Karpas-422 (cell line): ENCODE measurements at regions not wholly inside any gene's neighbourhood (a gene's known extent, or its start where the extent isn't known, plus 50 kb on each side); places are given as distances from the start of the nearest gene placed in this dataset.

ENCODE experiments used
- DNase-seq: peaks from one replicate; pipeline ENCODE4 v3.0.0-alpha.2; 2015
- H2AFZ ChIP-seq: fragments of 200-600 bp; sonication (generic); 2 replicates; pipeline ENCODE4 v1.6.1; 2014; ENCODE audit warnings: antibody characterized with exemption, low read length, mixed read lengths
- H3K27ac ChIP-seq: fragments of 200-600 bp; sonication (generic); 2 replicates; pipeline ENCODE4 v1.5.1; 2014; ENCODE audit warnings: mild to moderate bottlenecking, low read length, moderate library complexity
- H3K27me3 ChIP-seq: fragments of 200-600 bp; sonication (generic); 2 replicates; pipeline ENCODE4 v1.6.1; 2014; ENCODE audit warnings: low read length, mixed read lengths
- H3K36me3 ChIP-seq: fragments of 200-600 bp; sonication (generic); 2 replicates; pipeline ENCODE4 v1.6.1; 2014; ENCODE audit warnings: low read length, mixed read lengths; ENCODE audit not compliant: insufficient read depth
- H3K4me1 ChIP-seq: fragments of 200-600 bp; sonication (generic); 2 replicates; pipeline ENCODE4 v1.6.1; 2014; ENCODE audit warnings: mild to moderate bottlenecking, low read length, mixed read lengths
- H3K4me2 ChIP-seq: fragments of 200-600 bp; sonication (generic); 2 replicates; pipeline ENCODE4 v1.6.1; 2014; ENCODE audit warnings: low read length, low read depth, mild to moderate bottlenecking; ENCODE audit not compliant: poor library complexity, severe bottlenecking
- H3K4me3 ChIP-seq: fragments of 200-600 bp; sonication (generic); 2 replicates; pipeline ENCODE4 v1.5.1; 2014; ENCODE audit warnings: mild to moderate bottlenecking, antibody characterized with exemption, low read length, mixed read lengths
- H3K79me2 ChIP-seq: fragments of 200-600 bp; sonication (generic); 2 replicates; pipeline ENCODE4 v1.6.1; 2014; ENCODE audit warnings: mild to moderate bottlenecking, low read length, mixed read lengths
- H3K9ac ChIP-seq: fragments of 200-600 bp; sonication (generic); 2 replicates; pipeline ENCODE4 v1.6.0; 2014; ENCODE audit warnings: low read length
- H3K9me2 ChIP-seq: fragments of 200-600 bp; sonication (generic), shearing (Covaris generic); replicated peaks from 2 replicates; pipeline ENCODE4 v1.6.0; 2014; ENCODE audit warnings: mild to moderate bottlenecking, low read length, moderate library complexity; ENCODE audit not compliant: insufficient read depth
- H3K9me3 ChIP-seq: fragments of 300-700, 200-600 bp; sonication (generic); 2 replicates; pipeline ENCODE4 v1.6.1; 2014; ENCODE audit warnings: low read length, mixed read lengths
- H4K20me1 ChIP-seq: fragments of 200-600 bp; sonication (generic); 2 replicates; pipeline ENCODE4 v1.6.1; 2014; ENCODE audit warnings: mild to moderate bottlenecking, antibody characterized with exemption, low read length, low read depth; ENCODE audit not compliant: insufficient read depth

- no peak overlapping the region for H3K27ac ChIP-seq
Measured at GRCh38 chr13:55538424-55538823, 1602.3 kb upstream of the PRR20A start.

GRCh38 chr13:55543053-55543452, 1597.7 kb upstream of the PRR20A start:
- no peaks in the 10 kb centered on the region for H3K9me2 ChIP-seq

More at GRCh38 chr13:55538424-55538823, 1602.3 kb upstream of the PRR20A start:
- no peaks in the 10 kb centered on the region for H3K27me3 ChIP-seq
- H3K9me3 ChIP-seq = peaks cover 34% of the 10 kb centered on the region
- no peaks in the 10 kb centered on the region for H3K9me2 ChIP-seq
- H3K36me3 ChIP-seq = no peaks in the 10 kb centered on the region
- no peak overlapping the region for H3K4me3 ChIP-seq
- no peak overlapping the region for H3K9ac ChIP-seq
- no peak overlapping the region for H2AFZ ChIP-seq
- no peak for DNase-seq
- no peaks in the 10 kb centered on the region for H3K79me2 ChIP-seq
- no peaks in the 10 kb centered on the region for H3K4me1 ChIP-seq
- H3K4me2 ChIP-seq = no peak overlapping the region
- H4K20me1 ChIP-seq = no peaks in the 10 kb centered on the region

GRCh38 chr13:55550624-55551023, 1590.1 kb upstream of the PRR20A start:
- H3K4me3 ChIP-seq = no peak overlapping the region
- DNase-seq = no peak
- no peak overlapping the region for H2AFZ ChIP-seq
- no peak overlapping the region for H3K9ac ChIP-seq
- no peaks in the 10 kb centered on the region for H3K36me3 ChIP-seq
- H3K27ac ChIP-seq = no peak overlapping the region
- no peak overlapping the region for H3K4me2 ChIP-seq
- peaks cover 39% of the 10 kb centered on the region for H3K9me3 ChIP-seq
- H3K27me3 ChIP-seq = no peaks in the 10 kb centered on the region
- no peaks in the 10 kb centered on the region for H3K79me2 ChIP-seq
- H4K20me1 ChIP-seq = no peaks in the 10 kb centered on the region
- H3K9me2 ChIP-seq = no peaks in the 10 kb centered on the region
- H3K4me1 ChIP-seq = no peaks in the 10 kb centered on the region

More at GRCh38 chr13:55543053-55543452, 1597.7 kb upstream of the PRR20A start:
- H3K79me2 ChIP-seq = no peaks in the 10 kb centered on the region
- no peak for DNase-seq
- peaks cover 31% of the 10 kb centered on the region for H3K9me3 ChIP-seq
- H3K27me3 ChIP-seq = no peaks in the 10 kb centered on the region
- no peak overlapping the region for H3K9ac ChIP-seq
- H3K36me3 ChIP-seq = no peaks in the 10 kb centered on the region
- H3K27ac ChIP-seq = no peak overlapping the region
- H2AFZ ChIP-seq = no peak overlapping the region
- no peaks in the 10 kb centered on the region for H3K4me1 ChIP-seq
- no peak overlapping the region for H3K4me2 ChIP-seq
- H3K4me3 ChIP-seq = no peak overlapping the region
- no peaks in the 10 kb centered on the region for H4K20me1 ChIP-seq

GRCh38 chr13:55553701-55554100, 1587.0 kb upstream of the PRR20A start:
- Histone ChIP-seq H3K27me3 (no peaks in the 10 kb centered on the region), H3K27ac (no peak overlapping the region), H3K4me1 (no peaks in the 10 kb centered on the region), H3K4me2 (no peak overlapping the region), H2AFZ (no peak overlapping the region), H3K9ac (no peak overlapping the region), H4K20me1 (no peaks in the 10 kb centered on the region), H3K4me3 (no peak overlapping the region), H3K79me2 (no peaks in the 10 kb centered on the region), H3K9me3 (peaks cover 23% of the 10 kb centered on the region), H3K36me3 (no peaks in the 10 kb centered on the region), H3K9me2 (no peaks in the 10 kb centered on the region)
- no peak for DNase-seq

- no peaks in the 10 kb centered on the region for H3K36me3 ChIP-seq
- H3K4me3 ChIP-seq = no peak overlapping the region
- H3K4me1 ChIP-seq = no peaks in the 10 kb centered on the region
- no peaks in the 10 kb centered on the region for H3K9me2 ChIP-seq
- no peak overlapping the region for H3K9ac ChIP-seq
- H3K79me2 ChIP-seq = no peaks in the 10 kb centered on the region
- H3K27me3 ChIP-seq = no peaks in the 10 kb centered on the region
- H3K27ac ChIP-seq = no peak overlapping the region
- no peaks in the 10 kb centered on the region for H4K20me1 ChIP-seq
- no peak for DNase-seq
- H3K9me3 ChIP-seq = peaks cover 21% of the 10 kb centered on the region
- H3K4me2 ChIP-seq = no peak overlapping the region
- no peak overlapping the region for H2AFZ ChIP-seq
Measured at GRCh38 chr13:55554741-55555140, 1586.0 kb upstream of the PRR20A start.

GRCh38 chr13:55560331-55560730, 1580.4 kb upstream of the PRR20A start:
- no peak overlapping the region for H3K4me3 ChIP-seq
- peaks cover 6% of the 10 kb centered on the region; the same call in 1 of the 2 replicates for H3K9me3 ChIP-seq
- no peaks in the 10 kb centered on the region for H3K79me2 ChIP-seq
- no peaks in the 10 kb centered on the region for H3K4me1 ChIP-seq
- no peaks in the 10 kb centered on the region for H4K20me1 ChIP-seq
- no peaks in the 10 kb centered on the region for H3K27me3 ChIP-seq
- H3K4me2 ChIP-seq = no peak overlapping the region
- H3K36me3 ChIP-seq = no peaks in the 10 kb centered on the region
- H3K9me2 ChIP-seq = no peaks in the 10 kb centered on the region
- no peak for DNase-seq
- H3K27ac ChIP-seq = no peak overlapping the region
- no peak overlapping the region for H3K9ac ChIP-seq
- no peak overlapping the region for H2AFZ ChIP-seq

- Histone ChIP-seq H4K20me1 (no peaks in the 10 kb centered on the region), H3K27me3 (no peaks in the 10 kb centered on the region), H3K79me2 (no peaks in the 10 kb centered on the region), H3K9me2 (no peaks in the 10 kb centered on the region), H3K4me3 (no peak overlapping the region), H3K4me2 (no peak overlapping the region), H3K27ac (no peak overlapping the region), H3K4me1 (no peaks in the 10 kb centered on the region), H3K36me3 (no peaks in the 10 kb centered on the region), H3K9me3 (peaks cover 6% of the 10 kb centered on the region; the same call in 1 of the 2 replicates), H2AFZ (no peak overlapping the region), H3K9ac (no peak overlapping the region)
- DNase-seq = no peak
Measured at GRCh38 chr13:55563267-55563666, 1577.5 kb upstream of the PRR20A start.

GRCh38 chr13:55566334-55566733, 1574.4 kb upstream of the PRR20A start:
- Histone ChIP-seq H3K27ac (no peak overlapping the region), H3K79me2 (no peaks in the 10 kb centered on the region), H3K36me3 (no peaks in the 10 kb centered on the region), H2AFZ (no peak overlapping the region), H3K4me1 (no peaks in the 10 kb centered on the region), H3K9me2 (no peaks in the 10 kb centered on the region), H3K4me2 (no peak overlapping the region), H3K9me3 (peaks cover 6% of the 10 kb centered on the region; the same call in 1 of the 2 replicates), H3K4me3 (no peak overlapping the region), H4K20me1 (no peaks in the 10 kb centered on the region), H3K9ac (no peak overlapping the region), H3K27me3 (no peaks in the 10 kb centered on the region)
- DNase-seq = no peak

GRCh38 chr13:55566779-55567178, 1573.9 kb upstream of the PRR20A start:
- H3K9me3 ChIP-seq = peaks cover 6% of the 10 kb centered on the region; the same call in 1 of the 2 replicates
- H2AFZ ChIP-seq = no peak overlapping the region
- no peaks in the 10 kb centered on the region for H4K20me1 ChIP-seq
- H3K9me2 ChIP-seq = no peaks in the 10 kb centered on the region
- no peak overlapping the region for H3K9ac ChIP-seq
- H3K36me3 ChIP-seq = no peaks in the 10 kb centered on the region
- no peak for DNase-seq
- H3K79me2 ChIP-seq = no peaks in the 10 kb centered on the region
- H3K4me3 ChIP-seq = no peak overlapping the region
- no peaks in the 10 kb centered on the region for H3K27me3 ChIP-seq
- H3K4me1 ChIP-seq = no peaks in the 10 kb centered on the region
- no peak overlapping the region for H3K4me2 ChIP-seq
- no peak overlapping the region for H3K27ac ChIP-seq
